Lower lobe of right lung (tissue), 2 donors: ENCODE measurements at regions not wholly inside any gene's neighbourhood (a gene's known extent, or its start where the extent isn't known, plus 50 kb on each side); places are given as distances from the start of the nearest gene placed in this dataset.

Experiments
- ATAC-seq, 2 donors: fragments of 200-7000 bp; cut with Tn5 transposase; one replicate each; pipeline ENCODE4 v1.9.1; 2020 to 2022; ENCODE audit warnings: mild to moderate bottlenecking in 2 of 2, moderate library complexity in 2 of 2
- DNase-seq: peaks from one replicate; pipeline ENCODE4 v3.0.0-alpha.2; 2020
- H3K27ac ChIP-seq: fragments of 200-600 bp; one replicate; pipeline ENCODE4 v1.8.0; 2022
- H3K27me3 ChIP-seq: fragments of 200-600 bp; one replicate; pipeline ENCODE4 v1.8.0; 2022; ENCODE audit warnings: low read depth
- H3K36me3 ChIP-seq: fragments of 200-600 bp; one replicate; pipeline ENCODE4 v1.8.0; 2022; ENCODE audit warnings: mild to moderate bottlenecking
- H3K4me1 ChIP-seq: fragments of 200-600 bp; one replicate; pipeline ENCODE4 v1.8.0; 2022
- H3K4me3 ChIP-seq: fragments of 200-600 bp; one replicate; pipeline ENCODE4 v1.8.0; 2022; ENCODE audit warnings: mild to moderate bottlenecking
- H3K9me3 ChIP-seq: fragments of 200-600 bp; one replicate; pipeline ENCODE4 v1.8.0; 2022
- intact Hi-C: fragments of 100-400 bp; cut with DNase I; formaldehyde crosslinking; loops from one replicate; pipeline ENCODE4 v1.11.0; 2022
- TF ChIP-seq, protein P1 (sequence below): fragments of 200-600 bp; IDR thresholded peaks from one replicate; pipeline ENCODE4 v1.8.0; 2022; ENCODE audit warnings: antibody characterized with exemption, mild to moderate bottlenecking
- donor health status: DM: no; HTN: yes; CAD: no; lungs with severe emphysema.

GRCh38 chr18:64264171-64264570, 115.3 kb upstream of the LINC00305 start:
- TF ChIP-seq, protein P1, sequence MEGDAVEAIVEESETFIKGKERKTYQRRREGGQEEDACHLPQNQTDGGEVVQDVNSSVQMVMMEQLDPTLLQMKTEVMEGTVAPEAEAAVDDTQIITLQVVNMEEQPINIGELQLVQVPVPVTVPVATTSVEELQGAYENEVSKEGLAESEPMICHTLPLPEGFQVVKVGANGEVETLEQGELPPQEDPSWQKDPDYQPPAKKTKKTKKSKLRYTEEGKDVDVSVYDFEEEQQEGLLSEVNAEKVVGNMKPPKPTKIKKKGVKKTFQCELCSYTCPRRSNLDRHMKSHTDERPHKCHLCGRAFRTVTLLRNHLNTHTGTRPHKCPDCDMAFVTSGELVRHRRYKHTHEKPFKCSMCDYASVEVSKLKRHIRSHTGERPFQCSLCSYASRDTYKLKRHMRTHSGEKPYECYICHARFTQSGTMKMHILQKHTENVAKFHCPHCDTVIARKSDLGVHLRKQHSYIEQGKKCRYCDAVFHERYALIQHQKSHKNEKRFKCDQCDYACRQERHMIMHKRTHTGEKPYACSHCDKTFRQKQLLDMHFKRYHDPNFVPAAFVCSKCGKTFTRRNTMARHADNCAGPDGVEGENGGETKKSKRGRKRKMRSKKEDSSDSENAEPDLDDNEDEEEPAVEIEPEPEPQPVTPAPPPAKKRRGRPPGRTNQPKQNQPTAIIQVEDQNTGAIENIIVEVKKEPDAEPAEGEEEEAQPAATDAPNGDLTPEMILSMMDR: no peak
- no peak for DNase-seq
- no peaks in the 10 kb centered on the region for H3K36me3 ChIP-seq
- no peaks in the 10 kb centered on the region for H3K9me3 ChIP-seq
- no peak overlapping the region for H3K27ac ChIP-seq
- no peak overlapping the region for H3K4me3 ChIP-seq
- H3K27me3 ChIP-seq: no peaks in the 10 kb centered on the region
- no peak for ATAC-seq
- H3K4me1 ChIP-seq: no peaks in the 10 kb centered on the region
- intact Hi-C loops: no loop called here

GRCh38 chr18:64260810-64261209, 111.9 kb upstream of the LINC00305 start:
- intact Hi-C loops: no loop called here
- H3K27ac ChIP-seq: no peak overlapping the region
- TF ChIP-seq, protein P1: no peak
- ATAC-seq (no peak), DNase-seq (no peak)
- no peaks in the 10 kb centered on the region for H3K27me3 ChIP-seq
- H3K36me3 ChIP-seq: no peaks in the 10 kb centered on the region
- no peaks in the 10 kb centered on the region for H3K9me3 ChIP-seq
- H3K4me1 ChIP-seq: no peaks in the 10 kb centered on the region
- H3K4me3 ChIP-seq: no peak overlapping the region

GRCh38 chr18:64259871-64260270, 111.0 kb upstream of the LINC00305 start:
- DNase-seq: no peak
- no peaks in the 10 kb centered on the region for H3K9me3 ChIP-seq
- TF ChIP-seq, protein P1: no peak
- H3K36me3 ChIP-seq: no peaks in the 10 kb centered on the region
- no peaks in the 10 kb centered on the region for H3K27me3 ChIP-seq
- no peaks in the 10 kb centered on the region for H3K4me1 ChIP-seq
- no peak overlapping the region for H3K27ac ChIP-seq
- intact Hi-C loops: no loop called here
- no peak for ATAC-seq
- no peak overlapping the region for H3K4me3 ChIP-seq

- intact Hi-C loops: no loop called here
- TF ChIP-seq, protein P1: no peak
- no peak for ATAC-seq
These were observed 109.3 kb upstream of the LINC00305 start for GRCh38 chr18:64258111-64258650.

GRCh38 chr18:64254399-64255093, 105.7 kb upstream of the LINC00305 start:
- DNase-seq: no peak
- TF ChIP-seq, protein P1: no peak
- no peaks in the 10 kb centered on the region for H3K4me1 ChIP-seq
- no peaks in the 10 kb centered on the region for H3K9me3 ChIP-seq
- no peak overlapping the region for H3K27ac ChIP-seq
- H3K4me3 ChIP-seq: no peak overlapping the region
- no peaks in the 10 kb centered on the region for H3K27me3 ChIP-seq
- no peaks in the 10 kb centered on the region for H3K36me3 ChIP-seq
- ATAC-seq: no peak
- intact Hi-C loops: no loop called here

More at GRCh38 chr18:64258111-64258650, 109.3 kb upstream of the LINC00305 start:
- no peak for DNase-seq
- H3K27ac ChIP-seq: no peak overlapping the region
- no peaks in the 10 kb centered on the region for H3K9me3 ChIP-seq
- no peaks in the 10 kb centered on the region for H3K4me1 ChIP-seq
- no peaks in the 10 kb centered on the region for H3K36me3 ChIP-seq
- H3K27me3 ChIP-seq: no peaks in the 10 kb centered on the region
- no peak overlapping the region for H3K4me3 ChIP-seq
